H1 (cell line): ENCODE measurements at regions not wholly inside any gene's neighbourhood (a gene's known extent, or its start where the extent isn't known, plus 50 kb on each side); places are given as distances from the start of the nearest gene placed in this dataset.

Source experiments
- CTCF ChIA-PET: fragments of 300-600 bp; sonication (Branson Sonifier 250); formaldehyde crosslinking; loops from one replicate; lab custom pipeline; 2021; ENCODE audit not compliant: partially characterized antibody; lab: Charles Lee
- POLR2A ChIA-PET: fragments of 300-600 bp; sonication (Branson Sonifier 250); formaldehyde crosslinking; loops from one replicate; lab custom pipeline; 2021; ENCODE audit warnings: inconsistent platforms; ENCODE audit not compliant: partially characterized antibody; lab: Charles Lee
- DNase-seq, 2 experiments: peaks; one replicate each; pipeline versions ENCODE4 v3.0.0 to v3.0.0-alpha.2; 2010 to 2022; ENCODE audit warnings: low spot score in 2 of 2, low read depth in 1 of 2, mixed read lengths in 1 of 2
- FAIRE-seq: peaks from 2 replicates; lab custom pipeline; 2011; peaks lifted over from hg19 to GRCh38; lab: Jason Lieb, UNC
- H2AFZ ChIP-seq: 2 replicates; pipeline ENCODE4 v1.8.1; 2012; ENCODE audit warnings: low read length, inconsistent platforms
- H2AK5ac ChIP-seq: 2 replicates; pipeline ENCODE4 v1.6.1; 2013; ENCODE audit warnings: low read depth, low read length
- H2BK120ac ChIP-seq: replicated peaks from 2 replicates; pipeline ENCODE3; 2013; ENCODE audit warnings: low read depth, low read length, inconsistent platforms
- H2BK12ac ChIP-seq: 2 replicates; pipeline ENCODE4 v1.6.1; 2013; ENCODE audit warnings: low read depth, low read length
- H2BK15ac ChIP-seq: 2 replicates; pipeline ENCODE4 v1.6.1; 2013; ENCODE audit warnings: low read length
- H2BK20ac ChIP-seq: 2 replicates; pipeline ENCODE4 v1.6.1; 2013; ENCODE audit warnings: low read length
- H2BK5ac ChIP-seq: 2 replicates; pipeline ENCODE4 v1.6.1; 2013; ENCODE audit warnings: low read depth, low read length
- H3K14ac ChIP-seq: 2 replicates; pipeline ENCODE4 v1.6.1; 2013; ENCODE audit warnings: inconsistent platforms; ENCODE audit not compliant: insufficient read length
- H3K18ac ChIP-seq: 2 replicates; pipeline ENCODE4 v1.6.1; 2013; ENCODE audit warnings: low read length; ENCODE audit errors: extremely low read depth
- H3K23ac ChIP-seq: 2 replicates; pipeline ENCODE4 v1.6.1; 2013; ENCODE audit warnings: inconsistent platforms; ENCODE audit not compliant: insufficient read length
- H3K23me2 ChIP-seq: 2 replicates; pipeline ENCODE4 v1.6.1; 2013; ENCODE audit warnings: low read depth, low read length
- H3K27ac ChIP-seq: 2 replicates; pipeline ENCODE4 v1.6.1; 2011; ENCODE audit warnings: low read depth, low read length, inconsistent platforms
- H3K27me3 ChIP-seq, 4 experiments: replicated peaks in 1 of 4; 1 replicate in 1 of 4; 2 replicates in 3 of 4; pipeline versions ENCODE4 v1.6.1 to v1.8.1; 2011 to 2013; ENCODE audit warnings: low read length in 3 of 4, mild to moderate bottlenecking in 3 of 4, inconsistent platforms in 2 of 4, mixed read lengths in 2 of 4, moderate library complexity in 1 of 4; ENCODE audit not compliant: control insufficient read depth in 3 of 4, insufficient read depth in 3 of 4; ENCODE audit errors: extremely low read depth in 1 of 4
- H3K36me3 ChIP-seq, 4 experiments: 2 replicates each; pipeline versions ENCODE4 v1.6.1 to v1.8.1; 2011 to 2013; ENCODE audit warnings: mild to moderate bottlenecking in 4 of 4, low read length in 3 of 4, moderate library complexity in 2 of 4, control low read depth in 1 of 4, inconsistent platforms in 1 of 4; ENCODE audit not compliant: insufficient read depth in 4 of 4, control insufficient read depth in 2 of 4
- H3K4ac ChIP-seq: replicated peaks from 2 replicates; pipeline ENCODE3; 2013; ENCODE audit warnings: low read length, low read depth, mixed read lengths, inconsistent platforms; ENCODE audit not compliant: insufficient read length
- H3K4me1 ChIP-seq, 4 experiments: replicated peaks in 1 of 4; 1 replicate in 1 of 4; 2 replicates in 3 of 4; pipeline versions ENCODE4 v1.6.1 to v1.8.1; 2011 to 2013; ENCODE audit warnings: low read length in 3 of 4, inconsistent platforms in 2 of 4, mixed read lengths in 1 of 4; ENCODE audit not compliant: insufficient read depth in 4 of 4, control insufficient read depth in 3 of 4
- H3K4me2 ChIP-seq, 2 experiments: 2 replicates each; pipeline versions ENCODE4 v1.6.1 to v1.8.1; 2011 to 2013; ENCODE audit warnings: low read depth in 2 of 2, low read length in 2 of 2, control low read depth in 1 of 2, inconsistent platforms in 1 of 2, mild to moderate bottlenecking in 1 of 2; ENCODE audit not compliant: insufficient read depth in 1 of 2
- H3K4me3 ChIP-seq, 4 experiments: fragments of 200-600, 300-600 bp in 1 of 4; sonication (generic), shearing (Covaris generic), sonication (Bioruptor Twin) in 1 of 4; 2 replicates each; pipeline versions ENCODE4 v1.5.1 to v1.8.1; 2011 to 2016; ENCODE audit warnings: low read length in 4 of 4, low read depth in 3 of 4, control low read depth in 2 of 4, inconsistent platforms in 2 of 4, mild to moderate bottlenecking in 2 of 4, mixed read lengths in 1 of 4, moderate library complexity in 1 of 4; ENCODE audit not compliant: insufficient read depth in 2 of 4; ENCODE audit errors: extremely low read depth in 1 of 4
- H3K56ac ChIP-seq: replicated peaks from 2 replicates; pipeline ENCODE3; 2013; ENCODE audit warnings: low read depth, mild to moderate bottlenecking, mixed read lengths, low read length, inconsistent platforms; ENCODE audit not compliant: insufficient read length
- H3K79me1 ChIP-seq: 2 replicates; pipeline ENCODE4 v1.6.1; 2013; ENCODE audit warnings: low read depth, low read length, control low read depth
- H3K79me2 ChIP-seq, 2 experiments: 2 replicates each; pipeline versions ENCODE4 v1.6.1 to v1.8.1; 2012 to 2013; ENCODE audit warnings: low read length in 2 of 2, mild to moderate bottlenecking in 2 of 2, inconsistent platforms in 1 of 2; ENCODE audit not compliant: insufficient read depth in 2 of 2, control insufficient read depth in 1 of 2
- H3K9ac ChIP-seq, 4 experiments: replicated peaks in 1 of 4; 1 replicate in 1 of 4; 2 replicates in 3 of 4; pipeline versions ENCODE4 v1.6.1 to v1.8.1; 2011 to 2013; ENCODE audit warnings: low read depth in 3 of 4, low read length in 3 of 4, control low read depth in 2 of 4, mild to moderate bottlenecking in 2 of 4, moderate library complexity in 2 of 4, inconsistent platforms in 1 of 4; ENCODE audit errors: extremely low read depth in 1 of 4
- H3K9me3 ChIP-seq, 2 experiments: 2 replicates each; pipeline versions ENCODE4 v1.6.1 to v1.8.1; 2012 to 2013; ENCODE audit warnings: mild to moderate bottlenecking in 2 of 2, moderate library complexity in 2 of 2, control low read depth in 1 of 2, inconsistent platforms in 1 of 2, low read depth in 1 of 2, low read length in 1 of 2, mixed read lengths in 1 of 2; ENCODE audit not compliant: insufficient read depth in 2 of 2
- H4K20me1 ChIP-seq, 2 experiments: replicated peaks in 1 of 2; 2 replicates each; pipeline versions ENCODE3 to v1.8.1; 2011 to 2013; ENCODE audit warnings: inconsistent platforms in 2 of 2, low read length in 2 of 2, mild to moderate bottlenecking in 1 of 2; ENCODE audit not compliant: insufficient read depth in 2 of 2, control insufficient read depth in 1 of 2
- H4K5ac ChIP-seq: 2 replicates; pipeline ENCODE4 v1.6.1; 2013; ENCODE audit warnings: low read length, low read depth, mixed read lengths, inconsistent platforms; ENCODE audit not compliant: insufficient read length
- H4K8ac ChIP-seq: 2 replicates; pipeline ENCODE4 v1.8.0; 2013; ENCODE audit warnings: mild to moderate bottlenecking, moderate library complexity, low read length, inconsistent platforms; ENCODE audit not compliant: insufficient read depth; ENCODE audit errors: extremely low read depth
- H4K91ac ChIP-seq: replicated peaks from 2 replicates; pipeline ENCODE3; 2013; ENCODE audit warnings: low read length, mixed read lengths, inconsistent platforms; ENCODE audit not compliant: insufficient read length
- CTBP2 ChIP-seq: IDR thresholded peaks from 2 replicates; pipeline ENCODE4 v1.7.0; 2011; ENCODE audit warnings: borderline replicate concordance, mild to moderate bottlenecking, moderate library complexity, mixed read lengths, low read length; ENCODE audit not compliant: insufficient read depth, insufficient read length
- FOSL1 ChIP-seq: IDR thresholded peaks from 2 replicates; pipeline ENCODE4 v1.6.1; 2011; ENCODE audit warnings: mild to moderate bottlenecking, low read depth, low read length, moderate library complexity; ENCODE audit not compliant: insufficient read depth
- HDAC6 ChIP-seq: IDR thresholded peaks from one replicate; pipeline ENCODE4 v1.7.1; 2012; ENCODE audit warnings: low read depth, mild to moderate bottlenecking, inconsistent platforms, low read length, moderate library complexity
- JUND ChIP-seq: IDR thresholded peaks from 2 replicates; pipeline ENCODE4 v1.6.1; 2011; ENCODE audit warnings: mild to moderate bottlenecking, improper control_type of control experiment, low read length
- MAFK ChIP-seq: IDR thresholded peaks from 2 replicates; pipeline ENCODE4 v1.6.1; 2012; ENCODE audit warnings: low read depth, mild to moderate bottlenecking, improper control_type of control experiment, low read length
- PHF8 ChIP-seq: fragments of 200-600 bp; sonication (generic); conservative IDR thresholded peaks from 2 replicates; pipeline ENCODE4 v1.7.1; 2012; ENCODE audit warnings: low read depth, mild to moderate bottlenecking, inconsistent platforms, low read length, moderate library complexity
- POLR2A ChIP-seq, 2 experiments: IDR thresholded peaks; 1 replicate in 1 of 2; 2 replicates in 1 of 2; pipeline ENCODE4 v1.6.1; 2011; ENCODE audit warnings: low read depth in 2 of 2, low read length in 2 of 2, mild to moderate bottlenecking in 2 of 2; ENCODE audit errors: control extremely low read depth in 1 of 2
- POLR2AphosphoS5 ChIP-seq: IDR thresholded peaks from 2 replicates; pipeline ENCODE4 v1.6.1; 2011; ENCODE audit warnings: low read depth, low read length
- RNF2 ChIP-seq: fragments of 200-900, 300-1000 bp; sonication (generic); IDR thresholded peaks from 2 replicates; pipeline ENCODE4 v1.7.1; 2016; ENCODE audit warnings: borderline replicate concordance, low read depth, mild to moderate bottlenecking, antibody characterized with exemption, low read length; ENCODE audit not compliant: poor library complexity, severe bottlenecking; ENCODE audit errors: missing control alignments
- SIN3A ChIP-seq, 2 experiments: IDR thresholded peaks in 1 of 2; conservative IDR thresholded peaks in 1 of 2; 2 replicates each; pipeline ENCODE4 v1.6.1; 2011 to 2012; ENCODE audit warnings: low read length in 2 of 2, improper control_type of control experiment in 1 of 2, low read depth in 1 of 2, mild to moderate bottlenecking in 1 of 2
- SIX5 ChIP-seq: IDR thresholded peaks from 2 replicates; pipeline ENCODE4 v1.6.1; 2011; ENCODE audit warnings: mild to moderate bottlenecking, low read depth, low read length
- TF ChIP-seq, protein P1 (sequence below): IDR thresholded peaks from 2 replicates; pipeline ENCODE4 v1.6.1; 2012; ENCODE audit warnings: inconsistent platforms
- TF ChIP-seq, protein P2 (sequence below), 3 experiments: IDR thresholded peaks; 1 replicate in 2 of 3; 2 replicates in 1 of 3; pipeline versions ENCODE4 v1.5.1 to v1.6.1; 2011; ENCODE audit warnings: low read length in 3 of 3, mild to moderate bottlenecking in 3 of 3, inconsistent platforms in 2 of 3, low read depth in 1 of 3, moderate library complexity in 1 of 3; ENCODE audit not compliant: insufficient read depth in 1 of 3; ENCODE audit errors: control extremely low read depth in 1 of 3

- no peak overlapping the region for H3K23ac ChIP-seq
- H2BK5ac ChIP-seq = no peak overlapping the region
- no peak overlapping the region for H3K4ac ChIP-seq
- no peak overlapping the region for H3K27ac ChIP-seq
- H4K5ac ChIP-seq = no peak overlapping the region
- H3K4me1 ChIP-seq = peaks cover 0 to 4% (median under 1%) of the 10 kb centered on the region in 4 experiments; a peak in 4 of 7 replicates
- ChIA-PET CTCF (no interaction called here), POLR2A (no interaction called here)
- H3K79me2 ChIP-seq = no peaks in the 10 kb centered on the region
- no peak overlapping the region for H2BK20ac ChIP-seq
- no peaks in the 10 kb centered on the region for H3K36me3 ChIP-seq
- no peaks in the 10 kb centered on the region for H3K27me3 ChIP-seq
- FAIRE-seq = no peak
- H2BK12ac ChIP-seq = no peak overlapping the region
- no peaks in the 10 kb centered on the region for H3K23me2 ChIP-seq
- H3K18ac ChIP-seq = no peak overlapping the region
- no peak overlapping the region for H2BK120ac ChIP-seq
- no peaks in the 10 kb centered on the region for H3K9me3 ChIP-seq
- H3K9ac ChIP-seq = no peak overlapping the region
- H4K8ac ChIP-seq = no peak overlapping the region
- no peak overlapping the region for H2AFZ ChIP-seq
- H3K79me1 ChIP-seq = no peaks in the 10 kb centered on the region
- no peak overlapping the region for H2BK15ac ChIP-seq
- no peaks in the 10 kb centered on the region for H4K20me1 ChIP-seq
- H3K56ac ChIP-seq = no peak overlapping the region
- H4K91ac ChIP-seq = no peak overlapping the region
- H3K4me3 ChIP-seq = no peak overlapping the region
- no peak overlapping the region for H3K4me2 ChIP-seq
- no peak overlapping the region for H3K14ac ChIP-seq
- H2AK5ac ChIP-seq = no peak overlapping the region
- DNase-seq = no peak
- TF ChIP-seq HDAC6 (no peak), JUND (no peak), PHF8 (no peak), POLR2A (IDR thresholded peaks at IDR 0.05; ENCODE audit: control extremely low read depth in 1 of 2, low read depth in 2 of 2, low read length in 2 of 2) (no peak), POLR2AphosphoS5 (no peak), MAFK (no peak), SIN3A (conservative IDR thresholded peaks at IDR 0.05 in 1 of 2, IDR thresholded peaks at IDR 0.05 in 1 of 2; ENCODE audit: low read depth in 1 of 2, low read length in 2 of 2) (no peak), RNF2 (no peak), CTBP2 (no peak), FOSL1 (no peak), SIX5 (no peak)
- TF ChIP-seq, protein P1, sequence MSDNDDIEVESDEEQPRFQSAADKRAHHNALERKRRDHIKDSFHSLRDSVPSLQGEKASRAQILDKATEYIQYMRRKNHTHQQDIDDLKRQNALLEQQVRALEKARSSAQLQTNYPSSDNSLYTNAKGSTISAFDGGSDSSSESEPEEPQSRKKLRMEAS = no peak
- TF ChIP-seq, protein P2, sequence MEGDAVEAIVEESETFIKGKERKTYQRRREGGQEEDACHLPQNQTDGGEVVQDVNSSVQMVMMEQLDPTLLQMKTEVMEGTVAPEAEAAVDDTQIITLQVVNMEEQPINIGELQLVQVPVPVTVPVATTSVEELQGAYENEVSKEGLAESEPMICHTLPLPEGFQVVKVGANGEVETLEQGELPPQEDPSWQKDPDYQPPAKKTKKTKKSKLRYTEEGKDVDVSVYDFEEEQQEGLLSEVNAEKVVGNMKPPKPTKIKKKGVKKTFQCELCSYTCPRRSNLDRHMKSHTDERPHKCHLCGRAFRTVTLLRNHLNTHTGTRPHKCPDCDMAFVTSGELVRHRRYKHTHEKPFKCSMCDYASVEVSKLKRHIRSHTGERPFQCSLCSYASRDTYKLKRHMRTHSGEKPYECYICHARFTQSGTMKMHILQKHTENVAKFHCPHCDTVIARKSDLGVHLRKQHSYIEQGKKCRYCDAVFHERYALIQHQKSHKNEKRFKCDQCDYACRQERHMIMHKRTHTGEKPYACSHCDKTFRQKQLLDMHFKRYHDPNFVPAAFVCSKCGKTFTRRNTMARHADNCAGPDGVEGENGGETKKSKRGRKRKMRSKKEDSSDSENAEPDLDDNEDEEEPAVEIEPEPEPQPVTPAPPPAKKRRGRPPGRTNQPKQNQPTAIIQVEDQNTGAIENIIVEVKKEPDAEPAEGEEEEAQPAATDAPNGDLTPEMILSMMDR (IDR thresholded peaks at IDR 0.05; ENCODE audit: control extremely low read depth in 1 of 3, insufficient read depth in 1 of 3, low read depth in 1 of 3, low read length in 3 of 3) = no peak
These were observed 787.9 kb upstream of the KLHL1 start for GRCh38 chr13:70896136-70896535.
